ENCODE measurements at regions not wholly inside any gene's neighbourhood (a gene's known extent, or its start where the extent isn't known, plus 50 kb on each side); places are given as distances from the start of the nearest gene placed in this dataset.

DNA sequence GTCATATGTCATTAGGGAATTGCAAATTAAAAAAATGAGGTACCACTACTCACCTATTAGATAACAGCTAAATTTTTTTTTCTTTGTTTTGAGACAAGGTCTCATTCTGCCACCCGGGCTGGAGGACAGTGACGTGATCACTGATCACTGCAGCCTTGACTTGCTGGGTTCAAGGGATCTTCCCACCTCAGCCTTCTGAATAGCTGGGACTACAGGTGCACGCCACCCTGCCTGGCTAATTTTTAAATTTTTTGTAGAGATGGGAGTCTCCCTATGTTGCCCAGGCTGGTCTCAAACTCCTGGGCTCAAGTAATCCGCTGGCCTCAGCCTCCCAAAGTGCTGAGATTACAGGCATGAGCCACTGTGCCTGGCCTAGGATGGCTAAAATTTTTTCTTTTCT lies 57.1 kb upstream of the NCOA3 start:
- no peak overlapping the region for H3K9ac ChIP-seq (replicated peaks; ENCODE audit: extremely low read depth, insufficient read depth, low read length)
- H3K9me3 ChIP-seq (replicated peaks; ENCODE audit: control insufficient read depth, insufficient read depth, low read length), result no peaks in the 10 kb centered on the region
- no peak overlapping the region for H3K4me2 ChIP-seq (ENCODE audit: insufficient read depth, low read length)
- H3K4me1 ChIP-seq (ENCODE audit: control insufficient read depth, extremely low read depth, insufficient read depth, low read length), result no peaks in the 10 kb centered on the region
- TF ChIP-seq EZH2 (IDR thresholded peaks at IDR 0.05; ENCODE audit: borderline replicate concordance, low read depth, low read length, severe bottlenecking) (no peak), JUN (IDR thresholded peaks at IDR 0.05; ENCODE audit: borderline replicate concordance, insufficient read depth, insufficient read length, low read depth) (no peak), POLR2AphosphoS5 (IDR thresholded peaks at IDR 0.05; ENCODE audit: insufficient read depth, low read depth, low read length) (no peak), MAX (IDR thresholded peaks at IDR 0.05; ENCODE audit: insufficient read depth, insufficient read length) (no peak), POLR2A (IDR thresholded peaks at IDR 0.05; ENCODE audit: low read depth, low read length) (no peak), CTCF (IDR thresholded peaks at IDR 0.05; ENCODE audit: extremely low read depth in 1 of 2, insufficient read depth in 1 of 2, low read depth in 1 of 2, low read length in 2 of 2) (no peak), MYC (IDR thresholded peaks at IDR 0.05; ENCODE audit: low read depth, low read length) (no peak), FOS (IDR thresholded peaks at IDR 0.05; ENCODE audit: borderline replicate concordance, insufficient read depth, low read length) (no peak), GATA2 (IDR thresholded peaks at IDR 0.05; ENCODE audit: insufficient read depth, insufficient read length, low read depth, low read length) (no peak)
- no TSS peak for BruUV-seq (replicated peaks)
- ChIA-PET POLR2A (no interaction called here), CTCF (no interaction called here)
- FAIRE-seq (no peak), DNase-seq (ENCODE audit: low read depth, low spot score) (no peak)
- intact Hi-C loops (cut with micrococcal nuclease) (no loop called here), dilution Hi-C loops (cut with MboI; ENCODE audit: extremely low pct_ligation_motif_present, low sequenced_read_pairs) (no loop called here)
- H3K27me3 ChIP-seq (ENCODE audit: control insufficient read depth in 2 of 2, insufficient read depth in 2 of 2, low read length in 2 of 2), result no peaks in the 10 kb centered on the region
- no peak overlapping the region for H3K4me3 ChIP-seq (replicated peaks in 1 of 3; ENCODE audit: insufficient read depth in 1 of 3, low read depth in 1 of 3, low read length in 3 of 3)
- H3K79me2 ChIP-seq (ENCODE audit: control insufficient read depth, insufficient read depth, low read length), result no peaks in the 10 kb centered on the region
- no peak overlapping the region for H3K27ac ChIP-seq (ENCODE audit: insufficient read depth, low read depth, low read length)
- no peaks in the 10 kb centered on the region for H3K9me1 ChIP-seq (replicated peaks; ENCODE audit: control insufficient read depth, extremely low read depth, insufficient read depth, low read length)
- no peaks in the 10 kb centered on the region for H4K20me1 ChIP-seq (replicated peaks; ENCODE audit: control insufficient read depth, extremely low read depth, insufficient read depth, low read length)
- H2AFZ ChIP-seq (ENCODE audit: low read depth, low read length), result no peak overlapping the region
- no peaks in the 10 kb centered on the region for H3K36me3 ChIP-seq (ENCODE audit: control insufficient read depth in 2 of 2, extremely low read depth in 1 of 2, insufficient read depth in 2 of 2, low read length in 2 of 2)

Measured in endothelial cell of umbilical vein (primary cell).